Thymus (tissue), 11 donors: ENCODE measurements at regions not wholly inside any gene's neighbourhood (a gene's known extent, or its start where the extent isn't known, plus 50 kb on each side); places are given as distances from the start of the nearest gene placed in this dataset.

Experiments used
- DNase-seq, 9 donors: peaks; one replicate each; pipeline ENCODE4 v3.0.0-alpha.2; 2013; ENCODE audit warnings: low spot score in 9 of 9, low read depth in 6 of 9, missing footprints in 1 of 9
- H3K27ac ChIP-seq, 2 donors: one replicate each; pipeline ENCODE4 v1.5.1; 2013; ENCODE audit warnings: control low read depth in 1 of 2, low read depth in 1 of 2, low read length in 1 of 2, mild to moderate bottlenecking in 1 of 2, moderate library complexity in 1 of 2
- H3K27me3 ChIP-seq, 2 donors: one replicate each; pipeline ENCODE4 v1.5.1; 2013; ENCODE audit warnings: low read length in 1 of 2; ENCODE audit not compliant: control insufficient read depth in 2 of 2, insufficient read depth in 1 of 2
- H3K36me3 ChIP-seq, 2 donors: one replicate each; pipeline ENCODE4 v1.5.1; 2013; ENCODE audit warnings: low read length in 1 of 2, mild to moderate bottlenecking in 1 of 2, moderate library complexity in 1 of 2; ENCODE audit not compliant: control insufficient read depth in 2 of 2, insufficient read depth in 2 of 2
- H3K4me1 ChIP-seq, 2 donors: one replicate each; pipeline ENCODE4 v1.5.1; 2013; ENCODE audit warnings: low read length in 2 of 2; ENCODE audit not compliant: control insufficient read depth in 2 of 2, insufficient read depth in 2 of 2
- H3K4me3 ChIP-seq, 2 donors: one replicate each; pipeline ENCODE4 v1.5.1; 2013; ENCODE audit warnings: low read length in 2 of 2, control low read depth in 1 of 2, mild to moderate bottlenecking in 1 of 2
- H3K9me3 ChIP-seq, 2 donors: one replicate each; pipeline ENCODE4 v1.5.1; 2013; ENCODE audit warnings: low read length in 1 of 2, mild to moderate bottlenecking in 1 of 2; ENCODE audit not compliant: control insufficient read depth in 2 of 2, insufficient read depth in 1 of 2
- WGBS: extraction: QIAGEN DNeasy Blood & Tissue Kit; methylation state at CpG from one replicate; pipeline ENCODE4 v1.1.7; 2013; 5-methylcytosine and 5-hydroxymethylcytosine counted together
- donor health status: healthy.

DNA sequence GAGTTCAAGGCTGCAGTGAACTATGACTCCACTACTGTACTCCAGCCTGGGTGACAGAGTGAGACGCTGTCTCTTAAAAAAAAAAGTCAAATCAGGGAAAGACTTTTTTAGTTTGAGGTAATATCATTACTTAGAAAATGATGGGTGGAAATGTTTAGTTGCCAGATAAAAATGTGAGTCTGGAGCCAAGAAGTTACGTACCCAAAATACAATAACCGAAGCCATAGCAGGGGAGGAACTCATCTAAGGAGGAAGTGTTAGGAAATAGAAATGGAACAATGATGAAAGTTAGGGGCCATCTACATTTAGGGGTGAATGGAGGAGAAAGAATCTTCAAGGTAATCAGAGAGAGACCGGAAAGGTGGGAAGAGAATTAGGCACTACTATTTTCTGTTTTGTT is 98.8 kb downstream of the DACT1 start:
- no peaks in the 10 kb centered on the region for H3K36me3 ChIP-seq
- no peaks in the 10 kb centered on the region for H3K27me3 ChIP-seq
- 92% methylated on average over 4 of the region's 4 CpGs for WGBS
- H3K27ac ChIP-seq: no peak overlapping the region
- H3K4me3 ChIP-seq: no peak overlapping the region
- H3K4me1 ChIP-seq: no peaks in the 10 kb centered on the region
- H3K9me3 ChIP-seq: no peaks in the 10 kb centered on the region
- no peak for DNase-seq

DNA sequence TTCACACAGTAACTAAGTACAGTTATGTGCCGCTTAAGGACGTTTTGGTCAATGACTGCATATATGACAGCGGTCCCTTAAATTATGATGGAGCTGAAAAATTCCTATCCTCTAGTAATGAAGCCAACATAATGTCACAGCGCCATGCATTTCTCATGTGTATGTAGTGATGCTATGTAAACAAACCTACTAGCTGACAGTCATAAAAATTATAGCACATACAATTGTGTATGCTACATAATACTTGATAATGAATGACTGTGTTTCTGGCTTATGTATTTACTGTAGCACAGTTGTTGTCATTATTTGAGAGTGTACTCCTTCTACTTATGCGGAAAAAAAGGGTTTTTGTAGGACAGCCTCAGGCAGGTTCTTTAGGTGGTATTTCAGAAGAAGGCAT is 99.7 kb downstream of the DACT1 start:
- no peak overlapping the region for H3K4me3 ChIP-seq
- DNase-seq: no peak
- H3K27me3 ChIP-seq: no peaks in the 10 kb centered on the region
- no peaks in the 10 kb centered on the region for H3K4me1 ChIP-seq
- H3K36me3 ChIP-seq: no peaks in the 10 kb centered on the region
- no peak overlapping the region for H3K27ac ChIP-seq
- no peaks in the 10 kb centered on the region for H3K9me3 ChIP-seq
- WGBS: 98% methylated on average over 5 of the region's 5 CpGs

DNA sequence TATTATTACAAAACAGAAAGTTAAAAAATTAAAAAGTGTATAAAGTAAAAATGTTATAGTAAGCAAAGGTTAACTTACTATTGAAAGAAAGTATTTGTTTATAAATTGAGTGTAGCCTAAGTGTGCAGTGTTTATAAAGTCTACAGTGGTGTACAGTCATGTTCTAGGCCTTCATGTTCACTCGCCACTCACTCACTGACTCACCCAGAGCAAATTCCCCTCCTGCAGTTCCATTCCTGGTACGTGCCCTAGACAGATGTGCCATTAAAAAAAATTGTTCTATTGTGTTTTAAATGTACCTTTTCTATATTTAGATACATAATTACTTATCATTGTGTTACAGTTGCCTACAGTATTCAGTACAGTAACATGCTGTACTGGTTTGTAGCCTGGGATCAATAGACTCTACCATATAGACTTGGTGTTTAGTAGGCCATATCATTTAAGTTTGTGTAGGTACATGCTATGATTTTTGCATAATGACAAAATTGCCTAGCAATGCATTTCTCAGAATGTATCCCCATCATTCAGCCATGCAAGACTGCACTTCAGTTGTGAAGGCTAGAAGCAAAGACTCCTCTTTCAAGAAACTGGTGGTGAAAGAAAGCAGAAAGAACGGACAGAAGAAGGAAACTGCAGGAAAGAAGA is 100.6 kb downstream of the DACT1 start:
- no peak overlapping the region for H3K4me3 ChIP-seq
- 94% methylated on average over 3 of the region's 3 CpGs for WGBS
- H3K36me3 ChIP-seq: no peaks in the 10 kb centered on the region
- no peaks in the 10 kb centered on the region for H3K4me1 ChIP-seq
- DNase-seq: no peak
- H3K27ac ChIP-seq: no peak overlapping the region
- no peaks in the 10 kb centered on the region for H3K27me3 ChIP-seq
- no peaks in the 10 kb centered on the region for H3K9me3 ChIP-seq

- no peaks in the 10 kb centered on the region for H3K36me3 ChIP-seq
- 90% methylated on average over 2 of the region's 2 CpGs for WGBS
- H3K9me3 ChIP-seq: no peaks in the 10 kb centered on the region
- no peaks in the 10 kb centered on the region for H3K4me1 ChIP-seq
- no peak for DNase-seq
- no peak overlapping the region for H3K27ac ChIP-seq
- no peaks in the 10 kb centered on the region for H3K27me3 ChIP-seq
- no peak overlapping the region for H3K4me3 ChIP-seq
These were observed 101.1 kb downstream of the DACT1 start for GRCh38 chr14:58738876-58739275.

- H3K4me1 ChIP-seq: no peaks in the 10 kb centered on the region
- H3K27me3 ChIP-seq: no peaks in the 10 kb centered on the region
- H3K27ac ChIP-seq: no peak overlapping the region
- no peaks in the 10 kb centered on the region for H3K9me3 ChIP-seq
- no peaks in the 10 kb centered on the region for H3K36me3 ChIP-seq
- 97% methylated on average over 3 of the region's 3 CpGs for WGBS
- no peak for DNase-seq
- H3K4me3 ChIP-seq: no peak overlapping the region
These were observed 101.9 kb downstream of the DACT1 start for GRCh38 chr14:58739674-58740073.

GRCh38 chr14:58740379-58740935 is 102.7 kb downstream of the DACT1 start:
- no peak for DNase-seq
- 92% methylated on average over 4 of the region's 4 CpGs for WGBS
- Histone ChIP-seq H3K4me3 (no peak overlapping the region), H3K36me3 (no peaks in the 10 kb centered on the region), H3K4me1 (peaks cover 0 to 2% of the 10 kb centered on the region in 2 donors), H3K27me3 (no peaks in the 10 kb centered on the region), H3K27ac (no peak overlapping the region), H3K9me3 (no peaks in the 10 kb centered on the region)

DNA sequence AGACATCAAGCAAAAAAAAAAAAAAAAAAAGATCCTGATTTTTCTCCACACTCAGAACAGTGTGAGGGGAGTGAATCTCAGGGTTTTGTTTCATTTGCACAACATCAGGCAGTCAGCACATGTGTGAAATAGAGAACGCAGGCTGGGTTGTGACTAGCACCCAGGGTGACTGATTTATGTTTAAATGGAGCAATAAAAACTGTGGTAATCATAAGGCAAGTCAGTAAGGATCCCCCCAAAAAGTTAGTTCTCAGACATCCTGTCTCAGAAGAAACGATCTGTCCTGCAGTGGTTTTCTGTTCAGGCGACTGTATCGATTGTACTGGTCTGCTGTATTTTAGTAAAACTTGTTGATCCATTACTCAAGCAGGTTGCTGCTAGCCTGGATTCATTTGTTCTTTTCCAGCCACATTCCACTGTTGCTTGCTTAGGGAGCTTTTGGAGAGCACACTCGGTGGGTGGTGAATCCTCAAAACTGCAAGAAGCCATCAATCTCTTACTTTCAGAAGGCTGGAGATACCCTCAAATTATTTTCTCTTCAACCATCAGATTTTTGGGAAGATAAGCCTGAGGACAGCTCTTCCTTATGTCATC is 107.1 kb downstream of the DACT1 start:
- DNase-seq: no peak
- H3K9me3 ChIP-seq: no peaks in the 10 kb centered on the region
- 88% methylated on average over 5 of the region's 5 CpGs for WGBS

DNA sequence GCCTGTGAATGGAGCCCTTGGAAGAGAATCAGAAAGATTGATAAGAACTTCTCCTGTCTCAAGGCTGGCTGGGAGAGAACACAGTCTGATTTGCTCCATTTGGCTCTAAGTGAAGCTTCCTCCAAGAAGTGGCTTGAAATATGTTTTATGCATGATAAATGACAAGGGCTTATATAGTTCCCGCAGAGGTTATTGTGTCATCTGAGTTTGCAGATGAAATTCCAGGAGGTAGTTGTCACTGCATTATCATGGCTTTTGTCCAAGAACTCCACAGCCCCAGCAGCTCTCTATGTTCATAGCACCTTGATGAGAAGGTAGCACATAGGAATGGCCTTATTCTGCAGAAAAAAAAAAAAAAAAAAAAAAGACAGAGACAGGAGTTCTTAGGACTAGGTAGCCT is 108.5 kb downstream of the DACT1 start:
- Histone ChIP-seq H3K36me3 (no peaks in the 10 kb centered on the region), H3K27me3 (no peaks in the 10 kb centered on the region), H3K4me3 (no peak overlapping the region), H3K9me3 (no peaks in the 10 kb centered on the region), H3K27ac (no peak overlapping the region), H3K4me1 (peaks cover 0 to 10% of the 10 kb centered on the region in 2 donors)
- WGBS: 97% methylated on average over 1 of the region's 1 CpG
- no peak for DNase-seq

More for the DNA sequence above, 107.1 kb downstream of the DACT1 start:
- H3K4me1 ChIP-seq: peaks cover 0 to 10% of the 10 kb centered on the region in 2 donors
- no peak overlapping the region for H3K4me3 ChIP-seq
- H3K27me3 ChIP-seq: no peaks in the 10 kb centered on the region
- no peak overlapping the region for H3K27ac ChIP-seq
- H3K36me3 ChIP-seq: no peaks in the 10 kb centered on the region

- no peak for DNase-seq
- no peak overlapping the region for H3K4me3 ChIP-seq
- H3K27ac ChIP-seq: peak overlapping the region in 1 of 2 donors; percentile 56
- H3K27me3 ChIP-seq: no peaks in the 10 kb centered on the region
- H3K36me3 ChIP-seq: no peaks in the 10 kb centered on the region
- WGBS: 96% methylated on average over 3 of the region's 3 CpGs
- H3K9me3 ChIP-seq: no peaks in the 10 kb centered on the region
- peaks cover 0 to 11% of the 10 kb centered on the region in 2 donors for H3K4me1 ChIP-seq
These were observed 108.9 kb downstream of the DACT1 start for GRCh38 chr14:58746701-58747100.
